ENCODE measurements at regions not wholly inside any gene's neighbourhood (a gene's known extent, or its start where the extent isn't known, plus 50 kb on each side); places are given as distances from the start of the nearest gene placed in this dataset.

DNA sequence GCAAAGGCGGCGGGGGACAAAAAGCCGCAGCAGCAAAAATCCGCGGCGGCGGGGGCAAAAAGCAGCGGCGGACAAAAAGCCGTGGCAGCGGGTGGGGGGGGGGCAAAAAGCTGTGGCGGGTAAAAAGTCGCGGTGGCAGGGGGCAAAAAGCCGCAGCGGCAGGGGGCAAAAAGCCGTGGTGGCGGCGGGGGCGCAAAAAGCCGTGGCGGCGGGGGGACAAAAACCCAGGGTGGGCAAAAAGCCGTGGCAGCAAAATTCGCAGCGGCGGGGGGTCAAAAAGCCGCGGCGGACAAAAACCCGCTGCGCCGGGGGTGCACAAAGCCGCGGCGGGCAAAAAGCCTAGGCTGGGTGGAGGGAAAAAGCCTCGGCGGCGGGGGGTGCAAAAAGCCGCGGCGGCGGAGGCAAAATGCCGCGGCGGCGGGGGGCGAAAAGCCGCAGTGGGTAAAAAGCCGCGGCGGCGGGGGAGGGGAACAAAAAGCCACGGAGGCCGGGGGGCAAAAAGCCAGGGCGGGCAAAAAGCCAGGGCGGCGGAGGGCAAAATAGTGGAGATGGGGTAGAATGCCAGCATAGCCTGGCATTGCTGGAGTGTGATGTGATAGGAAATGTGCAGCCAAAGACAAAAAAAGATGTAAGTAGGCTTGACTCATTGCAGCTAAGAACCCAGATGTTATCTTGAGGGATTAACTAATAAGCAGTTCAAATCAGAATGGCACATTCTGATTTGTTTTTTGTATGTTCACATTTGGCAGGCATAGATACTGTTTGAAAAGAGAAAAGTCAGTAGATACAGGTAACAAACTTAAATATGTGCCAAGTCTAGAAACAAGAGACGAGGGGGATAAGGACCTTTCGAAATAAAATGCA lies 1076.3 kb downstream of the RPIA start:
- no TSS peak for BruUV-seq (replicated peaks)
- no peak overlapping the region for H2BK5ac ChIP-seq (ENCODE audit: low read depth, low read length, poor library complexity, severe bottlenecking)
- ATAC-seq (ENCODE audit: low read depth) (no peak), DNase-seq (no peak)
- no peak overlapping the region for H3K9ac ChIP-seq (ENCODE audit: low read depth, low read length)
- intact Hi-C loops (cut with micrococcal nuclease) (no loop called here), dilution Hi-C loops (cut with HindIII; ENCODE audit: low sequenced_read_pairs, unreplicated experiment) (no loop called here), in situ Hi-C loops (cut with MboI; ENCODE audit: low sequenced_read_pairs) (no loop called here)
- no peak overlapping the region for H3K23ac ChIP-seq (ENCODE audit: low read depth, low read length)
- H3K4me1 ChIP-seq (ENCODE audit: control insufficient read depth, insufficient read depth, low read length) = no peaks in the 10 kb centered on the region
- H3K14ac ChIP-seq (replicated peaks; ENCODE audit: low read depth, low read length) = no peak overlapping the region
- H3K9me3 ChIP-seq (ENCODE audit: control insufficient read depth, insufficient read depth, low read length) = peaks cover 36% of the 10 kb centered on the region
- no peak overlapping the region for H2BK20ac ChIP-seq (ENCODE audit: low read depth, low read length)
- no peak overlapping the region for H3K18ac ChIP-seq (ENCODE audit: low read depth, low read length)
- H2AK5ac ChIP-seq (ENCODE audit: low read depth, low read length) = no peak overlapping the region
- CTCF ChIA-PET = no interaction called here
- no peak for TF ChIP-seq MAZ (IDR thresholded peaks at IDR 0.05; ENCODE audit: borderline replicate concordance, low read depth, low read length)
- no peak for TF ChIP-seq MXI1 (IDR thresholded peaks at IDR 0.05; ENCODE audit: borderline replicate concordance, low read depth, low read length)
- H2BK15ac ChIP-seq (ENCODE audit: low read depth, low read length) = no peak overlapping the region
- no peak overlapping the region for H4K8ac ChIP-seq (ENCODE audit: low read depth in 2 of 2, low read length in 2 of 2)
- H3K36me3 ChIP-seq (ENCODE audit: control insufficient read depth, insufficient read depth, low read length) = no peaks in the 10 kb centered on the region
- no peak overlapping the region for H3K4ac ChIP-seq (ENCODE audit: low read depth, low read length)
- H3K9me1 ChIP-seq (ENCODE audit: insufficient read depth, low read length) = no peaks in the 10 kb centered on the region
- H3K4me3 ChIP-seq (ENCODE audit: insufficient read depth, low read depth, low read length) = no peak overlapping the region
- no peak overlapping the region for H3K4me2 ChIP-seq (ENCODE audit: low read depth, low read length)
- H2AFZ ChIP-seq (replicated peaks; ENCODE audit: low read length, poor library complexity) = no peak overlapping the region
- no peak overlapping the region for H2BK120ac ChIP-seq (ENCODE audit: low read depth, low read length)
- no peaks in the 10 kb centered on the region for H3K79me1 ChIP-seq (ENCODE audit: low read depth in 1 of 2, low read length in 2 of 2)
- 19% methylated on average over 52 of the region's 60 CpGs; no CpG with 5 or more reads in 1 of the 2 experiments for WGBS, 2 experiments (ENCODE audit: extremely low coverage in 2 of 2, insufficient read length in 1 of 2)
- POLR2A ChIA-PET (ENCODE audit: unreplicated experiment) = no interaction called here
- no peak overlapping the region for H4K91ac ChIP-seq (ENCODE audit: insufficient read depth, low read depth, low read length)
- H4K5ac ChIP-seq (ENCODE audit: low read depth, low read length) = no peak overlapping the region
- no peaks in the 10 kb centered on the region for H4K20me1 ChIP-seq (ENCODE audit: insufficient read depth, low read length)
- H3K27ac ChIP-seq (ENCODE audit: insufficient read depth, low read length) = no peak overlapping the region
- no peak overlapping the region for H3K56ac ChIP-seq (ENCODE audit: extremely low read depth, insufficient read depth, low read length)
- H2AK9ac ChIP-seq (replicated peaks; ENCODE audit: low read depth, low read length, poor library complexity) = no peak overlapping the region
- no peaks in the 10 kb centered on the region for H3K27me3 ChIP-seq (ENCODE audit: control insufficient read depth, insufficient read depth, low read length)
